ENCODE measurements at regions not wholly inside any gene's neighbourhood (a gene's known extent, or its start where the extent isn't known, plus 50 kb on each side); places are given as distances from the start of the nearest gene placed in this dataset.
"Not testable (repeated sequence)": the region's sequence is repeated elsewhere in the genome, so short reads cannot be mapped to it uniquely, and the experiment has no call there.

- not testable (repeated sequence) for DNase-seq (ENCODE audit: low read depth)
Observed at GRCh38 chr21:13196111-13196510, 413.5 kb upstream of the POTED start.

DNA sequence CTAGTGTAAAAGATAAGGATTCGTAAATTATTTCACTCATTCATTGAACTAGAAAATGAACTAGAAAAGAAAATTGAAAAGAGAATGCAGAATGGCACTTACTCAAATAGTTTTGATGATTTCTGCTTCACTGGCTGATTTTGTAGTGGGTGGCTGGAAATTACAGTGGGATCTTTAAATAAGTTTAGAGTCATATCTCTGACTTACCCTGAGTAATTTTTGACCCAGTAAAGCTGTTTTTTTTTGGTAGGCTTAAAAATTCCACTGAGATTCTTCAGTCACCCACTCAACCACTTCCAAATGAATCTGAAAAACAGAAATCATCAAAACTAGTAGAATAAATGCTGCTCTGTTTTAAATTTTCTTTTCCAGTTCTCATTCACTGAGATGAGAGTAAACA, 404.2 kb upstream of the POTED start:
- DNase-seq (ENCODE audit: low read depth): peak; percentile 0
